ENCODE measurements at regions not wholly inside any gene's neighbourhood (a gene's known extent, or its start where the extent isn't known, plus 50 kb on each side); places are given as distances from the start of the nearest gene placed in this dataset.

DNA sequence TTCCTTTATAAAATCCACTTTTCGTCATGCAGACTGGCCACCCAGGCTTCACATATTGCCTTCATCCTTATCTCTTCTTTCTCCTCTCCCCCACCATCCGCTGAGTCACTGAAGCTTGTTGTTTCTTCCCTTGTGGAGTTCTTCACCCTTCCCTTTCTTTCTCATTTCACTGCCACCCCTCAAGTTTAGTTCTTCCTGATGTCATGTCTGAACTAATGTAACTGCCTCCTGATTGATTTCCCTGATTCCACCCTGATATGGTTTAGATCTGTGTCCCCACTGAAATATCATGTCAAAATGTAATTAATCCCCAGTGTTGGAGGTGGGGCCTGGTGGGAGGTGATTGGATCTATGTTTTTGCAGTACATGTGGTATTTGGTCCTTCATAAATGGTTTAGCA is 151.4 kb downstream of the CPEB2 start:
- Histone ChIP-seq H3K4me2 (ENCODE audit: control insufficient read depth, insufficient read depth) (no peak overlapping the region), H3K4me3 (no peak overlapping the region), H3K4me1 (ENCODE audit: control insufficient read depth, insufficient read depth, low read length) (peaks cover 6% of the 10 kb centered on the region), H3K27me3 (replicated peaks in 1 of 2; ENCODE audit: control insufficient read depth in 2 of 2, insufficient read depth in 2 of 2, low read length in 1 of 2) (no peaks in the 10 kb centered on the region), H3K9ac (ENCODE audit: control insufficient read depth, insufficient read depth, low read length) (no peak overlapping the region), H3K9me3 (replicated peaks; ENCODE audit: control insufficient read depth, insufficient read depth, low read length) (no peaks in the 10 kb centered on the region), H3K27ac (ENCODE audit: control insufficient read depth, insufficient read depth) (no peak overlapping the region), H3K36me3 (ENCODE audit: control insufficient read depth in 2 of 2, insufficient read depth in 2 of 2, low read length in 1 of 2) (no peaks in the 10 kb centered on the region), H3K79me2 (ENCODE audit: control insufficient read depth, insufficient read depth, low read length) (no peaks in the 10 kb centered on the region), H4K20me1 (ENCODE audit: control insufficient read depth, insufficient read depth) (no peaks in the 10 kb centered on the region), H2AFZ (ENCODE audit: control insufficient read depth, low read depth, low read length) (no peak overlapping the region)
- FAIRE-seq (no peak), DNase-seq (ENCODE audit: low read depth, low spot score) (no peak), ATAC-seq (no peak)
- CTCF ChIA-PET = no interaction called here
- in situ Hi-C loops (cut with MboI) = no loop called here
- intact Hi-C loops (cut with micrococcal nuclease; ENCODE audit: unreplicated experiment) = loop anchor here (10.0 kb wide), 1 partner anchor 409 kb away; no protein-coding TSS in a partner anchor
- no TSS peak for BruUV-seq (replicated peaks)
- POLR2A ChIA-PET = no interaction called here
- SMC1A ChIA-PET (ENCODE audit: uncharacterized antibody, unreplicated experiment) = no interaction called here
- 79% methylated on average over 2 of the region's 2 CpGs for WGBS (ENCODE audit: insufficient coverage, insufficient replicate concordance, low lambda C conversion rate, missing lambda C conversion rate)
- TF ChIP-seq BCL11A (IDR thresholded peaks at IDR 0.05; ENCODE audit: low read depth, low read length) = no peak
- TF ChIP-seq CBX3 (IDR thresholded peaks at IDR 0.05; ENCODE audit: borderline replicate concordance, low read depth) = no peak
- TF ChIP-seq EED (IDR thresholded peaks at IDR 0.05; ENCODE audit: low read depth) = no peak
- no peak for TF ChIP-seq NFIC (IDR thresholded peaks at IDR 0.05; ENCODE audit: low read depth, low read length)
- RAD21 ChIA-PET (ENCODE audit: unreplicated experiment) = no interaction called here

DNA sequence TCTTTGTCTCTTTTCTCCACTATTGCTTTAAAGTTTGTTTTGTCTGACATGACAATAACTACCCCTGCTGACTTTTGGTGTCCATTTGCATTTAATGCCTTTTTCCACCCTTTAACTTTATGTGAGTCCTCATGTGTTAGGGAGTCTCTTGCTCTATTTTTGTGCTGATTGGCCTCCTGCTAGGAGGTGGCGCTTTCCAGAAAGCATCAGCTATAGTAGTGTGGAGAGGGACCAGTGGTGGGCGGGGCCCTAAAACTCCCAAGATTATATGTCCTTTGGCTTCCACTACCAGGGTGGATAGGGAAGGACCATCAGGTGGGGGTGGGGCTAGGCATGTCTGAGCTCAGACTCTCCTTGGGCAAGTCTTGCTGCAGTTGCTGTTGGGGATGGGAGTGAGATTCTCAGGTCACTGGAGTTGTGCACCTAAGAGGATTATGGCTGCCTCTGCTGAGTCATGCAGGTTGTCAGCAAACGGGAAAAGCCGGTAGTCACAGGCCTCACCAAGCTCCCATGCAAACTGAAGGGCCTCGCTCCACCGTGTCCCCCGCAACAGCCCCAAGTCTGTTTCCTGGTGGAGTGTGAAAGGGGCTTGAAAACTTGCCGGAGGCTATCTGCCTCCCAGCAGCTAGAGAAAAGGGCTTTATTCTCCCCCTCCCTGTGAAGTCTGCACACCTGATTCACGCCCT is 156.3 kb downstream of the CPEB2 start:
- H3K4me3 ChIP-seq = no peak overlapping the region
- H3K9ac ChIP-seq (ENCODE audit: control insufficient read depth, insufficient read depth, low read length) = no peak overlapping the region
- no peaks in the 10 kb centered on the region for H3K36me3 ChIP-seq (ENCODE audit: control insufficient read depth in 2 of 2, insufficient read depth in 2 of 2, low read length in 1 of 2)
- no peaks in the 10 kb centered on the region for H3K27me3 ChIP-seq (replicated peaks in 1 of 2; ENCODE audit: control insufficient read depth in 2 of 2, insufficient read depth in 2 of 2, low read length in 1 of 2)
- RAD21 ChIA-PET (ENCODE audit: unreplicated experiment) = no interaction called here
- CTCF ChIA-PET = interaction anchor here (1.1 kb wide), 1 partner anchor 1502 kb away, joined by 3 read pairs; no protein-coding TSS in a partner anchor
- 89% methylated on average over 9 of the region's 9 CpGs for WGBS (ENCODE audit: insufficient coverage, insufficient replicate concordance, low lambda C conversion rate, missing lambda C conversion rate)
- H3K27ac ChIP-seq (ENCODE audit: control insufficient read depth, insufficient read depth) = no peak overlapping the region
- intact Hi-C loops (cut with micrococcal nuclease; ENCODE audit: unreplicated experiment) = loop anchor here (10.0 kb wide), 1 partner anchor 414 kb away; no protein-coding TSS in a partner anchor
- no peak overlapping the region for H2AFZ ChIP-seq (ENCODE audit: control insufficient read depth, low read depth, low read length)
- POLR2A ChIA-PET = no interaction called here
- no peaks in the 10 kb centered on the region for H3K4me1 ChIP-seq (ENCODE audit: control insufficient read depth, insufficient read depth, low read length)
- DNase-seq (ENCODE audit: low read depth, low spot score) (no peak), FAIRE-seq (no peak), ATAC-seq (no peak)
- H3K9me3 ChIP-seq (replicated peaks; ENCODE audit: control insufficient read depth, insufficient read depth, low read length) = no peaks in the 10 kb centered on the region
- no peak overlapping the region for H3K4me2 ChIP-seq (ENCODE audit: control insufficient read depth, insufficient read depth)
- in situ Hi-C loops (cut with MboI) = no loop called here
- no TSS peak for BruUV-seq (replicated peaks)
- no peaks in the 10 kb centered on the region for H3K79me2 ChIP-seq (ENCODE audit: control insufficient read depth, insufficient read depth, low read length)
- H4K20me1 ChIP-seq (ENCODE audit: control insufficient read depth, insufficient read depth) = no peaks in the 10 kb centered on the region
- SMC1A ChIA-PET (ENCODE audit: uncharacterized antibody, unreplicated experiment) = interaction anchor here (0.6 to 1.9 kb wide), 3 partner anchors 103 to 490 kb away, joined by 3 to 5 read pairs (median 3); no protein-coding TSS in a partner anchor
- TF ChIP-seq NFXL1 (IDR thresholded peaks at IDR 0.05; ENCODE audit: borderline replicate concordance) (no peak), SP1 (IDR thresholded peaks at IDR 0.05; ENCODE audit: low read depth, low read length) (no peak), RELA (IDR thresholded peaks at IDR 0.05; ENCODE audit: borderline replicate concordance, partially characterized antibody) (no peak), BMI1 (IDR thresholded peaks at IDR 0.05; ENCODE audit: borderline replicate concordance) (no peak), SRF (IDR thresholded peaks at IDR 0.05; ENCODE audit: low read depth in 2 of 2, low read length in 2 of 2) (no peak), NFYB (IDR thresholded peaks at IDR 0.05; ENCODE audit: insufficient read depth, low read depth, low read length) (no peak)
- TF ChIP-seq, protein P1, sequence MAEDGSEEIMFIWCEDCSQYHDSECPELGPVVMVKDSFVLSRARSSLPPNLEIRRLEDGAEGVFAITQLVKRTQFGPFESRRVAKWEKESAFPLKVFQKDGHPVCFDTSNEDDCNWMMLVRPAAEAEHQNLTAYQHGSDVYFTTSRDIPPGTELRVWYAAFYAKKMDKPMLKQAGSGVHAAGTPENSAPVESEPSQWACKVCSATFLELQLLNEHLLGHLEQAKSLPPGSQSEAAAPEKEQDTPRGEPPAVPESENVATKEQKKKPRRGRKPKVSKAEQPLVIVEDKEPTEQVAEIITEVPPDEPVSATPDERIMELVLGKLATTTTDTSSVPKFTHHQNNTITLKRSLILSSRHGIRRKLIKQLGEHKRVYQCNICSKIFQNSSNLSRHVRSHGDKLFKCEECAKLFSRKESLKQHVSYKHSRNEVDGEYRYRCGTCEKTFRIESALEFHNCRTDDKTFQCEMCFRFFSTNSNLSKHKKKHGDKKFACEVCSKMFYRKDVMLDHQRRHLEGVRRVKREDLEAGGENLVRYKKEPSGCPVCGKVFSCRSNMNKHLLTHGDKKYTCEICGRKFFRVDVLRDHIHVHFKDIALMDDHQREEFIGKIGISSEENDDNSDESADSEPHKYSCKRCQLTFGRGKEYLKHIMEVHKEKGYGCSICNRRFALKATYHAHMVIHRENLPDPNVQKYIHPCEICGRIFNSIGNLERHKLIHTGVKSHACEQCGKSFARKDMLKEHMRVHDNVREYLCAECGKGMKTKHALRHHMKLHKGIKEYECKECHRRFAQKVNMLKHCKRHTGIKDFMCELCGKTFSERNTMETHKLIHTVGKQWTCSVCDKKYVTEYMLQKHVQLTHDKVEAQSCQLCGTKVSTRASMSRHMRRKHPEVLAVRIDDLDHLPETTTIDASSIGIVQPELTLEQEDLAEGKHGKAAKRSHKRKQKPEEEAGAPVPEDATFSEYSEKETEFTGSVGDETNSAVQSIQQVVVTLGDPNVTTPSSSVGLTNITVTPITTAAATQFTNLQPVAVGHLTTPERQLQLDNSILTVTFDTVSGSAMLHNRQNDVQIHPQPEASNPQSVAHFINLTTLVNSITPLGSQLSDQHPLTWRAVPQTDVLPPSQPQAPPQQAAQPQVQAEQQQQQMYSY (CRISPR knock-in tag; IDR thresholded peaks at IDR 0.05) = no peak
